ENCODE measurements at regions not wholly inside any gene's neighbourhood (a gene's known extent, or its start where the extent isn't known, plus 50 kb on each side); places are given as distances from the start of the nearest gene placed in this dataset.

DNA sequence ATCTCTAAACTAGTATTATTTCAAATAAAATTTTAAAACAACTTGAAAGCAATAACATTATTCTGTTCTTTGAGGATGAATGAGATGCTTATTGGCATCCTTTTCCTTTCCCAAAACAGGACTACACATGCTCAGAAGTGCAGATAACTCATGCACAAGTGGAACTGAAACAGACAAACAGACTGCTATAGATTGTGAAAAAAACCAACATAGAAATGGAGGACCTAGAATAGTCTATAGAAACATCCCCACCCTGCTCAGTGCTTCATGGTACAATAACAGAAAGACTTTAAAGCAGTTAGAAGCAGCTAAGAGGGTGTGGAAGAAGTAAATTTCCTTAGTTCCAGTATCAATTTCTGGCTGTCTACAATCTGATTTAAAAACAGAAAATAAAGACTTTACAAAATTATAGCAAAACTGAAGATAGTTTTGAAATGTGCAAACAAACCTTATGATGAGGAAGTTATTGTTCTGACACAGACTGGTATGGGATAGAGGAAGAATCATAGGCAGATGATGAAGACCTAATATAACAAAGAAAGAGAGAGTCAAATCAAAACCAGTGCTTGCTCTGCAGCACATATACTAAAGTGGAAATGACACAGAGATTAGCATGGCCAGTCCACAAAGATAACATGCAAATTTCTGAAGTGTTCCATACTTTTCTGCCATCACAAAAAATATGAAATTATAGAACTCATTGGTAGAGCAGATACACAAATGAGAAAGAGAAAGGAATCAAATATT lies 1025.4 kb downstream of the SQOR start:
- H3K36me3 ChIP-seq (ENCODE audit: low read length) = no peaks in the 10 kb centered on the region
- no peaks in the 10 kb centered on the region for H3K79me2 ChIP-seq (ENCODE audit: insufficient read depth, low read length)
- H3K4me3 ChIP-seq (ENCODE audit: insufficient read depth, low read length, poor library complexity, severe bottlenecking) = no peak overlapping the region
- H3K9me3 ChIP-seq (ENCODE audit: insufficient read depth, low read length) = no peaks in the 10 kb centered on the region
- no peaks in the 10 kb centered on the region for H3F3A ChIP-seq (ENCODE audit: insufficient read depth)
- no peak overlapping the region for H3K4me2 ChIP-seq (ENCODE audit: low read depth, low read length, poor library complexity, severe bottlenecking)
- H3K9me2 ChIP-seq (replicated peaks; ENCODE audit: insufficient read depth, low read length) = no peaks in the 10 kb centered on the region
- H2AFZ ChIP-seq (ENCODE audit: low read depth, low read length, severe bottlenecking) = no peak overlapping the region
- no peaks in the 10 kb centered on the region for H4K20me1 ChIP-seq (ENCODE audit: low read depth, low read length)
- no peak for TF ChIP-seq CTCF (IDR thresholded peaks at IDR 0.05; ENCODE audit: insufficient read depth, low read length, poor library complexity, severe bottlenecking)
- TF ChIP-seq EZH2phosphoT487 (conservative IDR thresholded peaks at IDR 0.05; ENCODE audit: low read length) = no peak
- no peaks in the 10 kb centered on the region for H3K27me3 ChIP-seq (ENCODE audit: low read length)
- H3K27ac ChIP-seq (ENCODE audit: low read depth, low read length) = no peak overlapping the region
- H3K9ac ChIP-seq (ENCODE audit: low read length) = no peak overlapping the region

DNA sequence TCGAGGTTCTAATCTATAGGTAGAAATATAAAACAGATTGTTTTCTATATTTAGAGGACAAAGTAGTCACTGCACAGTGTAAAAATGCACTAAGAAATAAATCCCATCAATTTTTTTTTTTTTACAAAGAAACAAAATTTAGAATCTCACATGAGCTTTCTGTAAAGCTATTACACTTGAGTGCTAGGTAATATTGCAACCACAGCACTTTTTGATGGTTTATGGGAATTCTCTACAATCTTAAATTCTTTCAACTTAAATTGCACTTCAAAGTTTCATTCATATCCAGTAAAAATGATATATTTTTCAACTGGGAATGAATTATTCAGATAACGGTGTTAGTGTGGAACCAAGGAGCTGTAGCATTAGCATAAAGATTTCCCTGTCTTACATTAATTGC lies 1035.4 kb downstream of the SQOR start:
- no peak overlapping the region for H3K27ac ChIP-seq (ENCODE audit: low read depth, low read length)
- no peaks in the 10 kb centered on the region for H3K9me2 ChIP-seq (replicated peaks; ENCODE audit: insufficient read depth, low read length)
- no peaks in the 10 kb centered on the region for H3K9me3 ChIP-seq (ENCODE audit: insufficient read depth, low read length)
- H2AFZ ChIP-seq (ENCODE audit: low read depth, low read length, severe bottlenecking) = no peak overlapping the region
- no peak overlapping the region for H3K9ac ChIP-seq (ENCODE audit: low read length)
- H3K27me3 ChIP-seq (ENCODE audit: low read length) = no peaks in the 10 kb centered on the region
- H3K4me3 ChIP-seq (ENCODE audit: insufficient read depth, low read length, poor library complexity, severe bottlenecking) = no peak overlapping the region
- no peaks in the 10 kb centered on the region for H3K79me2 ChIP-seq (ENCODE audit: insufficient read depth, low read length)
- no peak for TF ChIP-seq CTCF (IDR thresholded peaks at IDR 0.05; ENCODE audit: insufficient read depth, low read length, poor library complexity, severe bottlenecking)
- no peak for TF ChIP-seq EZH2phosphoT487 (conservative IDR thresholded peaks at IDR 0.05; ENCODE audit: low read length)
- no peaks in the 10 kb centered on the region for H3K36me3 ChIP-seq (ENCODE audit: low read length)
- H4K20me1 ChIP-seq (ENCODE audit: low read depth, low read length) = no peaks in the 10 kb centered on the region
- H3F3A ChIP-seq (ENCODE audit: insufficient read depth) = no peaks in the 10 kb centered on the region
- H3K4me2 ChIP-seq (ENCODE audit: low read depth, low read length, poor library complexity, severe bottlenecking) = no peak overlapping the region

DNA sequence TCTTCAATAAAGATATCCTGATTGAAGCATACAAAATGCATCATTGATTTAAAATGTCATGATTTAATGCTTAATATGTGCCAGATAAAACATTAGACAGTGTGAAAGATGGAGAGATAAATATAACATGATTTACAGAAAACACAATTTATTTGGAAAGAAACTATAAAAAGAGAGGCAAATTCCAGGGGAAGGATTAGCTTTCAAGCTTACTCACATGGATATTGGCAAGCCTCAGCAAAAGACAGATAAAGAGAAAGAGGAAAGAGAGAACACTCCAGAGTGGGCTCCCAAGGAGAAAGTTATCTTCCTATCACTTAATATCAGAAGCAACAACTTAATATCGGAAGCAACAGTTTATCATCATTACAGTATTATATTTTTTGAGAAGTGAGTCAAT lies 1036.5 kb downstream of the SQOR start:
- Histone ChIP-seq H3K4me2 (ENCODE audit: low read depth, low read length, poor library complexity, severe bottlenecking) (no peak overlapping the region), H3K4me3 (ENCODE audit: insufficient read depth, low read length, poor library complexity, severe bottlenecking) (no peak overlapping the region), H4K20me1 (ENCODE audit: low read depth, low read length) (no peaks in the 10 kb centered on the region), H2AFZ (ENCODE audit: low read depth, low read length, severe bottlenecking) (no peak overlapping the region), H3K27me3 (ENCODE audit: low read length) (no peaks in the 10 kb centered on the region), H3K9me2 (replicated peaks; ENCODE audit: insufficient read depth, low read length) (no peaks in the 10 kb centered on the region), H3F3A (ENCODE audit: insufficient read depth) (no peaks in the 10 kb centered on the region), H3K36me3 (ENCODE audit: low read length) (no peaks in the 10 kb centered on the region), H3K27ac (ENCODE audit: low read depth, low read length) (no peak overlapping the region), H3K9ac (ENCODE audit: low read length) (no peak overlapping the region), H3K79me2 (ENCODE audit: insufficient read depth, low read length) (no peaks in the 10 kb centered on the region), H3K9me3 (ENCODE audit: insufficient read depth, low read length) (no peaks in the 10 kb centered on the region)
- no peak for TF ChIP-seq CTCF (IDR thresholded peaks at IDR 0.05; ENCODE audit: insufficient read depth, low read length, poor library complexity, severe bottlenecking)
- TF ChIP-seq EZH2phosphoT487 (conservative IDR thresholded peaks at IDR 0.05; ENCODE audit: low read length) = no peak

Data from SU-DHL-6 (cell line).